Panc1 (cell line): ENCODE measurements at regions not wholly inside any gene's neighbourhood (a gene's known extent, or its start where the extent isn't known, plus 50 kb on each side); places are given as distances from the start of the nearest gene placed in this dataset.

Experiments used
- CTCF ChIP-seq: fragments of 450-650 bp; IDR thresholded peaks from 2 replicates; pipeline ENCODE4 v1.5.1; 2017; ENCODE audit warnings: mild to moderate bottlenecking
- POLR2AphosphoS5 ChIP-seq: IDR thresholded peaks from 2 replicates; pipeline ENCODE4 v1.6.1; 2012; ENCODE audit warnings: mild to moderate bottlenecking, low read depth, low read length, moderate library complexity
- REST ChIP-seq, 2 experiments: IDR thresholded peaks; 2 replicates each; pipeline ENCODE4 v1.6.1; 2011 to 2012; ENCODE audit warnings: low read depth in 2 of 2, control low read depth in 1 of 2, low read length in 1 of 2, mild to moderate bottlenecking in 1 of 2, moderate library complexity in 1 of 2; ENCODE audit not compliant: insufficient read depth in 1 of 2

- TF ChIP-seq CTCF = no peak
- no peak for TF ChIP-seq REST (IDR thresholded peaks at IDR 0.05; ENCODE audit: insufficient read depth in 1 of 2, low read depth in 2 of 2, low read length in 1 of 2)
- TF ChIP-seq POLR2AphosphoS5 = no peak
These were observed 264.4 kb downstream of the CTTN start for GRCh38 chr11:70662691-70663098.
